Activated naive CD4-positive, alpha-beta T cell treated with anti-CD3 and anti-CD28 coated beads, Interleukin-2, amount 10 ng/mL, durations not matched to agents 7 days and 5 days (primary cell): ENCODE measurements at regions not wholly inside any gene's neighbourhood (a gene's known extent, or its start where the extent isn't known, plus 50 kb on each side); places are given as distances from the start of the nearest gene placed in this dataset.

Experiments used
- CTCF ChIA-PET: fragments of 350-600 bp; sonication (Branson Sonifier 250); formaldehyde crosslinking; loops from one replicate; lab custom pipeline; 2021; ENCODE audit warnings: antibody characterized with exemption; lab: Charles Lee
- DNase-seq: peaks from one replicate; pipeline ENCODE4 v3.0.0-alpha.2; 2020
- H3K27ac Mint-ChIP-seq: one replicate; pipeline ENCODE4 v1.8.0; 2021; ENCODE audit warnings: mild to moderate bottlenecking, moderate library complexity, mixed read lengths
- H3K27me3 Mint-ChIP-seq: one replicate; pipeline ENCODE4 v1.8.0; 2021; ENCODE audit warnings: mild to moderate bottlenecking, mixed read lengths
- H3K36me3 Mint-ChIP-seq: one replicate; pipeline ENCODE4 v1.8.0; 2021; ENCODE audit warnings: mixed read lengths
- H3K4me1 Mint-ChIP-seq: one replicate; pipeline ENCODE4 v1.8.0; 2021; ENCODE audit warnings: mixed read lengths
- H3K4me3 Mint-ChIP-seq: one replicate; pipeline ENCODE4 v1.8.0; 2021; ENCODE audit warnings: mild to moderate bottlenecking, moderate library complexity, mixed read lengths
- H3K9me3 Mint-ChIP-seq: one replicate; pipeline ENCODE4 v1.8.0; 2021; ENCODE audit warnings: mixed read lengths

DNA sequence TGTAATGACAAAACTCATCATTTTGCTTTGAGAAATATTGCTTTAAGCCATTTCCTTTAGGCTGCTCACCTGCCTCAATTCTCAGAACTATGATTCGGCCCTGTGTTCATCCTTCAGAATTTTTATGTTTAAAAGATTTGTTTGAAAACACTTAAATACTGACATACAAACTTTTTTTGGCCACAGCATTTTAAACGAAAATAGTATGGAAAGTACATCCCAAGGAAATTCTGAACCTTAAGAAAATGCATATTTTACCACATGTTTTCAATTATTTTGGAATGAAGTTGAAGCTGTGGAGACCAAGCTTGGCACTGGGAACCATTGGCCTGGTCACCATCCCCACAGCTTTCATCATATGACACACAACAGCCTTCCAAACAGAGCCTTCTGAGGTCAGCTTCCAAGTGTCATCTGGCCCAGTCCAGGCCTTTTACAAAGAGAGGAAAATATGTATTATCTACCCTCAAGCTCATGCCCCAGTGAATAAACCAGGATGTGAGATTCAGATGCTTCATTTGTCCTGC lies 83.3 kb downstream of the SOD2 start:
- H3K4me3 Mint-ChIP-seq: no peak overlapping the region
- CTCF ChIA-PET: interaction anchor here (1.1 to 1.7 kb wide), 2 partner anchors 12 to 46 kb away, joined by 4 to 5 read pairs; no protein-coding TSS in a partner anchor
- H3K36me3 Mint-ChIP-seq: no peaks in the 10 kb centered on the region
- H3K27me3 Mint-ChIP-seq: peaks cover 3% of the 10 kb centered on the region
- no peak overlapping the region for H3K27ac Mint-ChIP-seq
- peaks cover 4% of the 10 kb centered on the region for H3K9me3 Mint-ChIP-seq
- DNase-seq: no peak
- H3K4me1 Mint-ChIP-seq: no peaks in the 10 kb centered on the region

DNA sequence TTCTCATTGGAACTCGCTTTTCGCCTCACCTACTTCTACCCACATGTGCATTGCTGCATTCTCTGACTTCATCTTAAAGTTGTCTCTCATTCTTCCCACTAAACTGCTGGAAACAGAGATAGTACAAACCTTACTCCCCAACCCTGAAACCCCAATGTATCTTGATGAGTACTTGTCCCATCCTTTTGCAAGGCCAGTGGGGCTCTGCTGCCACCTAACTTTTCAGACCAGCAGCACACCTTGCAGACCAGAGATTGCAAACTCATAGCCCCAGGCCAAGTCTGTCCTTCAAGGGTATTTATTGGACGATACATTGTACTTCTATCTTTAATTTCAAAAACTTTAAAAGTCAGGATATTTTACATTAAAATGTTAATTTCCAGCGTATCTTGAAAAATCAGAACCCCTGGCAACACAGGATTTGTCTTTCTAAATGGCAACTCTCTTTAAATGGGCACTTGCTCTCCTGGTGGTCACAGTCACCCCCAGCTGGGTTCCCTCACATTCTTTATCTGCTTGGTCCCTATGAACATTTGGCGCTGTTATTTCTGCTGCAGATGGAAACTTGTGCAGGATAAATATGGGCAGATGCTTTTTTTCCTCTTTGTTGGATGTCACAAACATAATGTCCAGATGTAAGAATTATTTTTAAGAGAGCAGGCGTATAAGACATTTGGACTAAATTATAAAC lies 83.9 kb downstream of the SOD2 start:
- CTCF ChIA-PET: interaction anchor here (1.0 to 1.1 kb wide), 2 partner anchors 46 to 256 kb away, joined by 3 to 4 read pairs; no protein-coding TSS in a partner anchor
- peaks cover 3% of the 10 kb centered on the region for H3K27me3 Mint-ChIP-seq
- no peaks in the 10 kb centered on the region for H3K4me1 Mint-ChIP-seq
- peaks cover 2% of the 10 kb centered on the region for H3K9me3 Mint-ChIP-seq
- no peak overlapping the region for H3K4me3 Mint-ChIP-seq
- no peak for DNase-seq
- H3K36me3 Mint-ChIP-seq: no peaks in the 10 kb centered on the region
- H3K27ac Mint-ChIP-seq: no peak overlapping the region

DNA sequence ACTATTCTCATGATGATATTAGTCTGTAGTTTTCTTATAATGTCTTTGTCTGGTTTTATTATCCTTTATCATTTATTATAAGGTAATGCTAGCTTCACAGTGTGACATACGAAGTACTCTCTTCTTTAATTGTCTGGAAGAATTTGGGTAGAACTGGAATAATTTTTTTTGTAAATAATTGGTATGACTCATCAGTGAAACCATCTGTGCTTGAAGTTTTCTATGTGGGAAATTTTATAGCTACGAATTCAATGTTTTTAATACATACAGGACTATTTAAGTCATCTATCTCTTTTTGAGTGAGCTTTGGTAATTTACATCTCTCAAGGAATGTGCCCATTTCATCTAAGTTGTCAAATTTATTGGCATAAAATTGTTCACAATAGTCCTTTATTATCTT lies 86.3 kb downstream of the SOD2 start:
- DNase-seq: no peak
- Mint-ChIP-seq H3K27me3 (peaks cover 9% of the 10 kb centered on the region), H3K4me1 (no peaks in the 10 kb centered on the region), H3K4me3 (no peak overlapping the region), H3K27ac (no peak overlapping the region), H3K9me3 (no peaks in the 10 kb centered on the region), H3K36me3 (no peaks in the 10 kb centered on the region)
- CTCF ChIA-PET: no interaction called here

DNA sequence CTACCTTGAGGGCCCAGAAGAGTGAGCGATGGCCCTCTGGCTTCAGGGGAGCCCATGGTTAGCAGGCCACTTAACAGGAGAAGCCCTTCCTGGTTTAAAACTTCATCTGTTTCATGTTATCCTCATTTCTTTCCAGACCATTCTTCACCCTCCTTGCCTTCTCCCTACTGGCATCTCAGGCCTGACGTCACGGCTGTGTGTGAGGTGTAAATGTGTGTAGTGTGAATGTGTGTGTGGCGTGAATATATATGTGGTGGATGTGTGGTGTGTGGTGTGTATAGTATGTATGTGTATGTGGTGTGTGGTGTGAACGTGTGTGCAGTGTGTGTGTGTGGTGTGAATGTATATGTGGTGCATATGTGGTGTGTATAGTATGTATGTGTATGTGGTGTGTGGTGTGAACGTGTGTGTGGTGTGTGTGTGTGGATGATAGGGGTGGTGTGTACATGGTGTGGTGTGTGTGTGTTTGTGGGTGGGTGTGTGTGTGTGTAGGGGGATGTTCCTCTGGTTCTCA lies 88.5 kb downstream of the SOD2 start:
- Mint-ChIP-seq H3K27ac (no peak overlapping the region), H3K27me3 (peaks cover 9% of the 10 kb centered on the region), H3K4me3 (no peak overlapping the region), H3K4me1 (no peaks in the 10 kb centered on the region), H3K9me3 (no peaks in the 10 kb centered on the region), H3K36me3 (no peaks in the 10 kb centered on the region)
- no peak for DNase-seq
- CTCF ChIA-PET: no interaction called here

DNA sequence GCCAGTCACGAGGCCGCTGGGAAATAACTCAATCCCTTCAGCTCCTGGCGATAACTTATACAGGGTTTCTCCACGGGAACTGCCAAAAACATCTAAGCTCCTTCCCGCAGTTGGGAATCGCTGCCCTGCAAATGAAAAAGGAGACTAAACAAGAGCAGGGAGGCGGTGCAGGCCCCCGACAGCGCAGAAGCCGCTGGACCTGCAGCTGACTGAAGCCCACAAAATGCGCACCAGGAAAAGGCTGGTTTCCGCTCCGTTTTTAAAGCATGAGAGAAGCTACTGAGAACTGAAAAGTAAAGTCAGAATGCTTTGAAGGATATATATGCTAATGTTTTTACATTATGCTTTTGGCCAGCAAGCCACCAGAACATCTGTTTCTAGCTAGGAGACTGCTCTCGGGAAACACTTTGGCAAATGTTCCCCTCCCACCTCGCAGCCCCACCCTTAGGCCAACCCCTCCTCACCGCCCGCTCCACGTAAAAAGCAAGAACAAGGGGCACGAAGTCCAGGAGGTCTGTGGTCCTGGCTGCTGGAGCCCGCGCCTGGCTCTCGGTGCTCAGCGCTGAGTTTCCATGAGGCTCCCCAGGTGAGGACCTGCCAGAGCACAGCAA lies 90.5 kb downstream of the SOD2 start:
- Mint-ChIP-seq H3K9me3 (no peaks in the 10 kb centered on the region), H3K27ac (no peak overlapping the region), H3K4me1 (no peaks in the 10 kb centered on the region), H3K4me3 (no peak overlapping the region), H3K27me3 (peaks cover 9% of the 10 kb centered on the region), H3K36me3 (no peaks in the 10 kb centered on the region)
- DNase-seq: no peak
- CTCF ChIA-PET: no interaction called here

DNA sequence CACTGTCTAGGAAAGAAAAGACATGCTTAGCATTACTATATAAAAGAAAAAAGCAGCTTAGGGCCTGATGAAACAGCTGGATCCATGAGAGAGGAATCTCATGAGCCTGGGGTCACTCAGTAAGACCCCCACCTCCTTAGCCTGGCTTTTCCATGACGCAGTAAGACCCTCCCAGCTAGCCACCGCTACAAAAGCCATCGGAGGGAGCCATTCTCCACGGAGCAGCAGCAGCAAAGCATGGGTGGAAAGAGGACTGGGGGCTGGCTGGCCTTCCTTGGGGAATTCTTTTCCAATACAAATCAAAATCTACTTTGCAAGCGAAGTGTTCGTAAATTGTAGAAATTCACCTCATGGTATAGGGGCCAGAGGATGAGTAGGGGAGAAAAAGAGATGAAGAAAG lies 91.8 kb downstream of the SOD2 start:
- Mint-ChIP-seq H3K9me3 (no peaks in the 10 kb centered on the region), H3K4me1 (no peaks in the 10 kb centered on the region), H3K4me3 (no peak overlapping the region), H3K36me3 (no peaks in the 10 kb centered on the region), H3K27ac (no peak overlapping the region), H3K27me3 (peaks cover 9% of the 10 kb centered on the region)
- CTCF ChIA-PET: no interaction called here
- DNase-seq: no peak

DNA sequence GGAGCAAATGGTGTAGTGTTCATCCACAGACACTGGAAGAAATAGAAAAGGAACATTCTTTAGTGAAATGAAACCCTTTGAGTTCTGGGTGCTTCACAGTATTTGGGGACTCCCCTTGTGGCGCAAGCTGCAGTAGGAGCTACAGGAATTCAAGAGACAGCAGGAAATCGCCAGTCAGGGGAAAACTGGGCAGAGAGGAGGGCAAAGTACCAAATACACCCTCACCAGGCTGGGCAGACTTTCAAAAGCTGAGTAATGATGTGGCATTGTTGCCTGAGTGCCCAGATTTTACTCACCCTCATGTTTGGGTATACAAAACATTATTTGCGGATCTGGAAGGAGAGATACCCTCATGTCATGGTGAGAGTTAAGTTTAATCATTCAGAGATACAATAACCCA lies 97.9 kb downstream of the SOD2 start:
- Mint-ChIP-seq H3K9me3 (no peaks in the 10 kb centered on the region), H3K36me3 (no peaks in the 10 kb centered on the region), H3K4me3 (no peak overlapping the region), H3K27ac (no peak overlapping the region), H3K27me3 (no peaks in the 10 kb centered on the region), H3K4me1 (no peaks in the 10 kb centered on the region)
- CTCF ChIA-PET: interaction anchor here (0.7 kb wide), 1 partner anchor 100 kb away, joined by 3 read pairs; no protein-coding TSS in a partner anchor
- no peak for DNase-seq

DNA sequence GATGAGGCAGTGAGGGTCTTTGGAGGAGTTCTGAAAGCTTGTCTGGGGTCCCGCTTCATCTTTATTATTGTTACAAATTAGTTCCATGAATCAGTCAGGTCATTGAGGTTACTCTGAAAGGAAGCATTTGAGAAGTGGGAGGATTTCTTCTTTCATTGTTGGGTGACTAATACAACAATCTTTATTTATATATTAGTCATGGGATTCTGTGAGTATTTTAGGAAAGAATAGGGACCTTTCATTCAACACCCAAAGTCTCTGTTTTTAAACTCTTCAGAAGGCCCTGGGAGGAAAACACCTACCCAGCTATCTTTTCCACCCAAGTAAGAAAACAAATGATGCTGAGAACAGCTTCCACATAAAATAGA lies 98.3 kb downstream of the SOD2 start:
- no peaks in the 10 kb centered on the region for H3K9me3 Mint-ChIP-seq
- no peaks in the 10 kb centered on the region for H3K4me1 Mint-ChIP-seq
- CTCF ChIA-PET: interaction anchor here (0.7 kb wide), 1 partner anchor 101 kb away, joined by 3 read pairs; no protein-coding TSS in a partner anchor
- H3K36me3 Mint-ChIP-seq: no peaks in the 10 kb centered on the region
- no peak overlapping the region for H3K4me3 Mint-ChIP-seq
- H3K27me3 Mint-ChIP-seq: no peaks in the 10 kb centered on the region
- H3K27ac Mint-ChIP-seq: no peak overlapping the region
- no peak for DNase-seq

DNA sequence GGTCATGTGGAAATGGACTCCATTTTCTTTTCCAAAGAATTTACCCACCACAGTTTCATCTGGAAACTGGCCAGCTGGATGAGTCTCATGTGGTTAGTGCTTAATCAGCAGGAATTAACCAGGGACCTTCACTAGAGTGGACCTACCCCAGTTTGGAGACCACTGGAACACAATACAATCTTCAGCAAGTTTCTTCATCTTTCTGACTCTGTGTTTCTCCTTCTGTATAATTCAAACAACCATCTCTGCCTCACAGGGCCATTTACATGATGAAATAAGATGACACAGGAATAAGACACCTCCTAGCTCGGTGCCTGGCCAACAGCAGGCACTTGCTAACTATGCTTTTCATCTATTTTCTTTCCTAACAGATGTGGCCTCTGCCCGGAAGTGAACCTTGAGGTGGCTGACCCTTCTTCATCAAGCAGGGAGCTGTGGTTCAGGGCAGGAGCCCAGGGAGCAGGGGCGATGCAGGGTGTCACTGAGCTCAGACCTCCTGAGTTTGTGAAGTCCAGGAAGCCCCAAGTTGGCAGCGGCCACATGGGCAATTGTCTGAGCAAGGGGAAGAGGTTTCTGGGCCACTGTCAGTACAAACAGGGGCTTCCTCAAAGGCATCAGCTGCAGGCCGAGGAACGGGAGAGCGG lies 98.8 kb downstream of the SOD2 start:
- CTCF ChIA-PET: no interaction called here
- no peaks in the 10 kb centered on the region for H3K36me3 Mint-ChIP-seq
- H3K27ac Mint-ChIP-seq: no peak overlapping the region

DNA sequence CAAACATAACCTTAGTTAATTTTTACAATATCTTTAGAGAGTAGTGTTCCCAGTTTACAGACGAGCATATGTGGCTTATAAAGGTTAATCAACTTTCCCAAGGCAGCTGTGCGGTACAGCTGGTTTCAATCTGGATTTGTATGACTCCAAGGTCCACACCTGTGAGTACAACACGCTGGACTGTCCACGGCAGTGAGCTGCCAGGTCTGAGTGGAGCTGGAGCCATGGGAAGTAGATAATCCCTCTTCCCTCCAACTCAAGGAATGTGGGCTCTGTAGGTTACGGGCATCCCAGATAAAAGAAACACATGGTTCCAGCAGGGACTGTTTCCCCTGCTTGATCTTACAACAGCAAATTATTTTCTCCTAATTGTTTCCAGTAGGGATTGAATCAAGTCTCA lies 102.2 kb downstream of the SOD2 start:
- Mint-ChIP-seq H3K4me3 (no peak overlapping the region), H3K36me3 (no peaks in the 10 kb centered on the region), H3K4me1 (no peaks in the 10 kb centered on the region), H3K27me3 (no peaks in the 10 kb centered on the region), H3K9me3 (no peaks in the 10 kb centered on the region), H3K27ac (no peak overlapping the region)
- CTCF ChIA-PET: no interaction called here
- no peak for DNase-seq

More for the DNA sequence above, 98.8 kb downstream of the SOD2 start:
- Mint-ChIP-seq H3K27me3 (no peaks in the 10 kb centered on the region), H3K4me1 (no peaks in the 10 kb centered on the region), H3K4me3 (no peak overlapping the region), H3K9me3 (no peaks in the 10 kb centered on the region)
- DNase-seq: no peak

DNA sequence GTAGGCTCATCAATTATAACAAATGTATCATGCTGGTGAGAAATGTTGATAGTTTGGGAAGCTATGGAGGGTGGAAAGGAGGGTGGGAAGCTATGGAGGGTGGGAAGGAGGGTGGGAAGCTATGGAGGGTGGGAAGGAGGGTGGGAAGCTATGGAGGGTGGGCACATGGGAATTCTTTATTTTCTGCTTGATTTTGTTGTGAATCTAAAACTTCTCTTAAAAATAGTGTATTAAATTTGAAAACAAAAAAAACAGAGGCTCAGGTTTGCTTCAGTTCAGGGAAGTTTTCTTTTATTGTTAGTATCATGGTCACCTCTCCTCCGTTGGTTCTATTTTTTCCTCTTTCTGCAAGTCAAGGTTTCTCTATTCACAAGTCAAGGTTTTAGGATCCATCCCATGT lies 106.4 kb downstream of the SOD2 start:
- Mint-ChIP-seq H3K4me1 (no peaks in the 10 kb centered on the region), H3K36me3 (no peaks in the 10 kb centered on the region), H3K27ac (no peak overlapping the region), H3K9me3 (no peaks in the 10 kb centered on the region), H3K4me3 (no peak overlapping the region), H3K27me3 (peaks cover 7% of the 10 kb centered on the region)
- CTCF ChIA-PET: no interaction called here
- no peak for DNase-seq

DNA sequence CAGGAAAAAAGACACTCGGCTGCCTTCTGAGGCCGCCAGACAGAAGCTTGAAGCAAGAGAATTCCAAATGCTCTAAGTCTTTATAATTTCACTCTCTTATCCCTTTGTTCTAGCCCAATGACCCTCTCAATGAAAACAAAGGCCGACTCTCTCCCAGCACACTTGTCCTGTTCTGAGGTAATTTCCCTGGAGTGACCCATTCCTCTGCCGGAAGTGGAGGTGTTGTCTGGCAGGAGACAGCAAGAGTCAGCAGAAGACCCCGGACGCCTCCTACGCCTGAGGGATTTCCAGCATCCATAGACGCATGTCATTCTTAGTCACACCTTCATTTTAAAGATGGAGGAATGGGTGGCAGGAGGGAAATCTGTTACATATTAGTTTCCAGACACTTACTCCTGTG lies 110.3 kb downstream of the SOD2 start:
- H3K36me3 Mint-ChIP-seq: no peaks in the 10 kb centered on the region
- H3K27me3 Mint-ChIP-seq: peaks cover 10% of the 10 kb centered on the region
- CTCF ChIA-PET: no interaction called here
- H3K4me3 Mint-ChIP-seq: no peak overlapping the region
- no peak overlapping the region for H3K27ac Mint-ChIP-seq
- H3K4me1 Mint-ChIP-seq: no peaks in the 10 kb centered on the region
- no peaks in the 10 kb centered on the region for H3K9me3 Mint-ChIP-seq
- no peak for DNase-seq

DNA sequence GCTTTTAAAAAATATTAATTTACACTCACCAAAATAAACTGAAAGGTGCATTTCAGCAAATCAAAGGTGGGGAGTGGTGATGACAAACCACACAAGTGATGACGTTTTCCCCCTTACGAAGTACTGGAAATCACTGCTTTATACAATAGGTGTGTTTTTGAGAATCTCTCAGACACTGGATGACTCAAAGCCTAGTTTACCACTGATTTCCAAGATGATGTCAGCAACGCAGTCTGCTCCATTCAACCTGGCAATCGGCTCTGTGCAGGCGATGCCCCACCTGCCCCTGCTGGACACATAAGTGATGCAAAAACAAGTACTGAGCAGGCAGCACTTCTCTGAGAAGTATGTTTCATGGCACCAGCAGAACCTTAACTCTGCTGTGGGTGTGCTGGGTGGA lies 114.4 kb downstream of the SOD2 start:
- no peaks in the 10 kb centered on the region for H3K4me1 Mint-ChIP-seq
- no peak overlapping the region for H3K4me3 Mint-ChIP-seq
- no peak for DNase-seq
- no peaks in the 10 kb centered on the region for H3K36me3 Mint-ChIP-seq
- CTCF ChIA-PET: no interaction called here
- H3K9me3 Mint-ChIP-seq: no peaks in the 10 kb centered on the region
- peaks cover 10% of the 10 kb centered on the region for H3K27me3 Mint-ChIP-seq
- no peak overlapping the region for H3K27ac Mint-ChIP-seq

DNA sequence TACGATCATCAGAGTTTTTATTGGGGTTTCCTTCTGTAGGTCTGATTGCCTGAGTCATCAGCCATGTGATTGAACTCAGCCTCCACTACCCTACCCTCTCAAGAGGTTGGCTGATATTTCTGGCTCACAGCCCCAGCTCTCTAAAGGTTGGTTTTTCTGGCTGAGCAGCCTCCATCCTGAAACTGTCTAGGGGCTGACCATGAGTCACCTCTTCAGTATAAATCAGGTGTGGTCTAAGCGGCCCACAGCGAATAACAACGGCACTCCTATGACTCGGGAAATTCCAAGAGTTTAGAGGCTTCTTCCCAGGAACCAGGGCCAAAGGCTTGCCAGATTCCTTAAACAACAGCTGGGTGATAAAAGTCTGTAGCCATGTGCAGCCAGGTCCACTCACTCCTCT lies 115.5 kb downstream of the SOD2 start:
- Mint-ChIP-seq H3K27me3 (peaks cover 3% of the 10 kb centered on the region), H3K4me1 (no peaks in the 10 kb centered on the region), H3K9me3 (no peaks in the 10 kb centered on the region), H3K4me3 (no peak overlapping the region), H3K36me3 (no peaks in the 10 kb centered on the region), H3K27ac (no peak overlapping the region)
- no peak for DNase-seq
- CTCF ChIA-PET: interaction anchor here (0.6 to 0.7 kb wide), 2 partner anchors 293 to 401 kb away, joined by 3 read pairs; no protein-coding TSS in a partner anchor
